Body of pancreas (tissue), 4 donors: ENCODE measurements at regions not wholly inside any gene's neighbourhood (a gene's known extent, or its start where the extent isn't known, plus 50 kb on each side); places are given as distances from the start of the nearest gene placed in this dataset.

Experiments used
- CTCF ChIP-seq, 7 experiments: fragments of 450-650 bp in 4 of 7; fragments of 200-600 bp in 3 of 7; sonication (generic) in 3 of 7; IDR thresholded peaks; one replicate each; pipeline ENCODE4 v1.5.1; 2016 to 2019; ENCODE audit warnings: antibody characterized with exemption in 7 of 7
- POLR2A ChIP-seq, 3 donors: fragments of 450-650 bp; IDR thresholded peaks; one replicate each; pipeline ENCODE4 v1.6.1; 2016; ENCODE audit warnings: antibody characterized with exemption in 3 of 3, mild to moderate bottlenecking in 2 of 3

GRCh38 chr7:33722383-33723101 is 182.8 kb upstream of the BMPER start:
- no peak for TF ChIP-seq CTCF (IDR thresholded peaks at IDR 0.05)
- no peak for TF ChIP-seq POLR2A (IDR thresholded peaks at IDR 0.05)
